ENCODE measurements at regions not wholly inside any gene's neighbourhood (a gene's known extent, or its start where the extent isn't known, plus 50 kb on each side); places are given as distances from the start of the nearest gene placed in this dataset.

DNA sequence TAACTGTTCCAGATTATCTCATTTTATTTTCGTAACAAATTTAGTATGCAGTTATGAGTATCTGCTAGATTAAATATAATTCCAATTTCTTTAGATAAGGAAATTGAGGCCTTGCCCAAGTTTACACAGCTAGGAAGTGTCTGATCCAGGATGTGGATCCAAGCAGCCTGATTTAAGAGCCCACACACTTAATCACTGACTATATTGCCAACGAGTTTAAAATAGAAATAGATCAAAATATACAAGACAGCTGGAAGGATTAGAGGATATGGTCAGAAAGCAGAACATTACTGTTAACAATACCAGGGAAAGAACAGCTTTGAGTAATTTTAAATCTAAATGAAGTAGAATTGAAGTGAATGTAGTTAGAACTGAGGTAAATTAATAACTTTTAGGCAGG, 215.2 kb downstream of the C3orf38 start:
- H3K27ac ChIP-seq (ENCODE audit: low read depth, low read length) = no peak overlapping the region
- WGBS, 3 donors = 37 to 44% (median 38%) methylated on average over 2 of the region's 2 CpGs

- 78 to 95% (median 80%) methylated on average over 1 of the region's 1 CpG for WGBS, 3 donors
These were observed 219.6 kb downstream of the C3orf38 start for GRCh38 chr3:88369337-88369736.

DNA sequence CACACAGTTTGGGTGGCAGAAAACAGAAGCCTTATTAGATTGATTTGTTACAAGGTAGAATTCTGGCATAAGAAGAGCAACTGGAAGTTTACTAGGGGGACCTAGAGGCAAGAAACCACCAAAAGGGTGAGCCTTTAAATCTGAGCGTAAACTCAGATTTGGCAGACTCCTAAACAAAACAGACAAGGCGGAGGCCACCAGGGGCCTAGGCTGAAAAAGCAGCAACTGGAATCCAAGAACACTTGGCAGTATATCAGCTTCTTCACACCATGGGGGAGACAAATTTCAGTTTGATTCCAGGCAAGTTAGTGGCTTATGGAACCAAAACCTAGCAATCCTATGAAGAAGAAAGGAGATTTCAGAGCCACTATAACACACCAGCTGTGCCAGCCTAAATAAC, 220.0 kb downstream of the C3orf38 start:
- WGBS, 3 donors = 74 to 90% (median 81%) methylated on average over 2 of the region's 2 CpGs
- no peak overlapping the region for H3K27ac ChIP-seq (ENCODE audit: low read depth, low read length)

More at GRCh38 chr3:88369337-88369736, 219.6 kb downstream of the C3orf38 start:
- no peak overlapping the region for H3K27ac ChIP-seq (ENCODE audit: low read depth, low read length)

DNA sequence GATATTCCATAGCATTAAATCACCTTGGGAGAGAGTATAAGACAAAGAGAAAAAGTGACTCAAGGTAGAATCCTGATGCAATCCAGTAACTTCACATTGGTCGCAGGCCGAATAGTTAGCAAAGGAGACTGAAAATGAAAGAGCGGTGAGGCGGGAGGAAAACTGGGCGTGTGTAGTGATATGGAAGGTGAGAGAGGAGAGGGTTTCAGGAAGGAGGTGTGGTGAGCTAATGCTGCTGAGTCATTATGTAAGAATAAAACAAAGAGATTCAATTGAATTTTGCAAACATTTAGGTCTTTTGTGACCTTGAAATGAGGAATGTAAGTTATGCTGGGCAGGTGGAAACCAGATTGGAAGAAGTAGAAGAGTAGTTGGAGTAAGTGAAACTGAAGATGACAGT, 235.3 kb downstream of the C3orf38 start:
- no peak overlapping the region for H3K27ac ChIP-seq (ENCODE audit: low read depth, low read length)
- WGBS, 3 donors = 61 to 74% (median 66%) methylated on average over 5 of the region's 5 CpGs

DNA sequence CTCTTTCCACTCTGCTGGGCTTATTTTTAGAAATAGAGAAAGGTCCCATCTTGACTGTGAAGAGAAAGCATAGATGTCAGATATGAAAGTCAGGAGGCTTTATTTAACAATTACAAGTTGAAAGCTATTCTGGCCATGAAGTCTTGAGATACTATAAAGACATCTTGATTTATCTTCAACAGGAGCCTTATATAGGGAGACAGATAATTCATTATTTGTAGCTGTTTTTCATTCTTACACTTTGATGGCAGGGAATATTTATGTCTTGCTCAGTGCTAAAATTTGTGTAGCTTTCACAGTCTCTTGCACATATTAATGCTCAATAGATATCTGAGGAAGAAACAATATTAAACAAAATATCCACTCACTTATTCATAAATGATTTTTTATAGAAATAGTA, 248.8 kb downstream of the C3orf38 start:
- H3K27ac ChIP-seq (ENCODE audit: low read depth, low read length) = no peak overlapping the region

- no peak overlapping the region for H3K27ac ChIP-seq (ENCODE audit: low read depth, low read length)
These were observed 253.6 kb downstream of the C3orf38 start for GRCh38 chr3:88403319-88403718.

DNA sequence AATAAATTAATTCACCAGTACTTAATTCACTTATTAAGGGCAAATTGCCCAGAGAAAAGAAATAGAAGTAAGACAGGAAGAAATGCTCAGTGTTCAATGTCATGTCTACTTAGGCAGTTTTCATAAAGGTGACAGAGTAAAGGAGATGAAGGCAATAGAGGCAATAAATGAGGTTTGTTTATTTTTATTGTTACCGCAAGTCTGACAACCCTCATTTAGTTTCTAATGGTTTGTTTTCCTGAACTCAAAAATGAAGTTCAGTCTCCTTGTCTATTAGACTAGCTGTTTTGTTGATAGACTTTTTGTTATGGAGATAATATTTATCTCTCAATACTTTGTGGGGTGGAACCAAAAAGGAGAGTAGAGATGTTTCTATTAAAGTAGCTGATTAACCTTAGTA, 258.3 kb downstream of the C3orf38 start:
- WGBS, 3 donors = 89 to 96% (median 95%) methylated on average over 1 of the region's 1 CpG
- no peak overlapping the region for H3K27ac ChIP-seq (ENCODE audit: low read depth, low read length)

- 59 to 72% (median 71%) methylated on average over 5 of the region's 5 CpGs for WGBS, 3 donors
- H3K27ac ChIP-seq (ENCODE audit: low read depth, low read length) = no peak overlapping the region
These were observed 259.2 kb downstream of the C3orf38 start for GRCh38 chr3:88408935-88409334.

DNA sequence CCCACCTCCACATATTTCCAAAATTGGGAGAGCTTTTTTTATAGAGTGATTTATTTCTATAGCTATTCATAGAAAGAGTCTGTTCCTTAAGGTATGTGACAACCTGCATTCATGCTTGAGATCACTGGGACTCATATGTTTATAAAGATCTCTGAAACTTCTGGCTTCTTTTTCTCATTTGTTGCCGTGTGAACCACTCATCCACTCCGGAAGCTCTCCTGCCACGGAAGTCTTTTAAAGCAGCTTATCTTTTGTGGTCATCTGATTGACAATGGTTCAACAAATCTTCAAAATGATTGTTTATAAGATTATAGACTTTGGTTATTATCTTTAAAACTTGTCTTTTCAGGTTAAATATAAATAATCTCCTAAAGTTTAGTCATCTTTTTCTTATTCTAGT, 260.5 kb downstream of the C3orf38 start:
- H3K27ac ChIP-seq (ENCODE audit: low read depth, low read length) = no peak overlapping the region
- 24 to 44% (median 36%) methylated on average over 3 of the region's 3 CpGs for WGBS, 3 donors

DNA sequence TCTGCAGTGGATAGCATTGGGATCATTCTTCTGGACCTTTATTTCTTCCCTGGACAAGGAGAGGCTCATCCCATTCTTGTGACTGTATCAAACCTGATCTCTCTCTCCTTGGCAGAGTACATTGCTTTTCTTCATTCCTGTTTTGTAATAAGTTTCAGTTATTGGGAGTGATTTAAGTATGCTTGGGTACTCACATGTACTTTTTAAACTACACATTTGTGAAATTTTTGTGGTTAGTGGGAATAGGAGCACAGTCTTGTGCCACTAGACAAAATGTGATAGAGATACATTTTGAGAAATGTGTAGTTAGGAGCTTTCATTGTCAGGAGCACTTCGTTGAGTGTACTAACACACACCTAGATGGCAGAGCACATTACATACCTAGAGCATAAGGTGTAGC, 262.6 kb downstream of the C3orf38 start:
- WGBS, 3 donors = 50 to 76% (median 73%) methylated on average over 1 of the region's 1 CpG
- H3K27ac ChIP-seq (ENCODE audit: low read depth, low read length) = no peak overlapping the region

DNA sequence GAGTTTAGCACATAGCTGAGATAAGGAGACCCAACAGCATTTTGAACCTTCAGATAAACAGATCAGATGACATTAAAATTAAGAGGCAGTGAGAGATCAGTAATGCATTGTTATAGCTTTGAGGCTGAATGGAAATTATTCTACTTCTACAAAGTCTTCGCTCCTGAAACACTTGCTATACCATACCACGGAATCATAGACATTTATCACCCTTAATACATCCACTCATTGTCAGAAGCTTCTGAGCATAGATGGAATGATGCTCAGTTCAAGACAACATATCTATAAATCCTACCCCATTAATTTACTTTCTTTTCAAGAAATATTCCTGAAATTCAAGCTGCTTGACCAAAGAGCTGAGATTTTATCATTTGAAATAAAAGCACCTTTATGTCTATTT, 266.7 kb downstream of the C3orf38 start:
- no peak overlapping the region for H3K27ac ChIP-seq (ENCODE audit: low read depth, low read length)
- WGBS, 3 donors = 72 to 90% (median 83%) methylated on average over 2 of the region's 2 CpGs

- WGBS, 3 donors = 76 to 91% (median 91%) methylated on average over 6 of the region's 6 CpGs
- no peak overlapping the region for H3K27ac ChIP-seq (ENCODE audit: low read depth, low read length)
These were observed 268.5 kb downstream of the C3orf38 start for GRCh38 chr3:88418219-88418618.

DNA sequence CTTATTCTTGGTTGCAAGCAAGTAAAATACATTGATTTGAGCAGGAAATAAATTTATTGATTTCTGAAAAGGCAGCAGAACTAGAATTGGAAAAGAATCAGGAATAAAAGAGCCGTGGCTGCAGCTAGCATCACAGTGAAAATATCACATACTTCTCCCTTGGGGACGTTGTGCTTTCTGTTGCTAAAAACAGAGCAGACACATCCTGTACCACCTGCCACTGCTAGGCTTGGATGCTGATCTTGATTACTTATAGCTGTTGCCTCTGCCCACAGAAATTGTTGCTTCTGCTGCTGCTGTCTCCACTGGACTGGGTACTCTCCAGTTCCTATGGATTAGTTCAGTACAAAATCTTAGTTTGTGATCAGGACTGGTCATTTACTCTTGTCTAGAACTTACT, 283.8 kb downstream of the C3orf38 start:
- WGBS, 3 donors = 24 to 33% (median 31%) methylated on average over 2 of the region's 2 CpGs
- H3K27ac ChIP-seq (ENCODE audit: low read depth, low read length) = no peak overlapping the region

DNA sequence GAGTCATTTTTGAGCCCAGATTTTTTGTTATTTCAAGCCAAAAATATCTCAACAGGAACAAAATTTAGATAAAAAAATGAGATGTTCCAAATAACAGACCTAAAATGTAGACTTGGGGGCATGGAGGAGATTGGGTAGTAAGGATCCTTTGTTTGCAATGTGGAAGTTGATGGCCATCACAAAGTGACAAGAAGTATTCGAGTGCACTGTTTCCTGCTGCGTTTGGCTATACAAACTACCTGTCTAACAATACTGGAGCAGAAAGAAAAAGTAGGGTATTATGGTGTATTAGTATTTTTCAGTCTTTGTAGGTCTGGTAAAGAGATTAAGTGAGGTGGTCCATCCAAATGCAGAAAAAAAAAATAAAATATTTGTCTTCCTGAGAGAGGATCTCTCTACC, 284.2 kb downstream of the C3orf38 start:
- 63 to 77% (median 70%) methylated on average over 2 of the region's 2 CpGs for WGBS, 3 donors
- no peak overlapping the region for H3K27ac ChIP-seq (ENCODE audit: low read depth, low read length)

DNA sequence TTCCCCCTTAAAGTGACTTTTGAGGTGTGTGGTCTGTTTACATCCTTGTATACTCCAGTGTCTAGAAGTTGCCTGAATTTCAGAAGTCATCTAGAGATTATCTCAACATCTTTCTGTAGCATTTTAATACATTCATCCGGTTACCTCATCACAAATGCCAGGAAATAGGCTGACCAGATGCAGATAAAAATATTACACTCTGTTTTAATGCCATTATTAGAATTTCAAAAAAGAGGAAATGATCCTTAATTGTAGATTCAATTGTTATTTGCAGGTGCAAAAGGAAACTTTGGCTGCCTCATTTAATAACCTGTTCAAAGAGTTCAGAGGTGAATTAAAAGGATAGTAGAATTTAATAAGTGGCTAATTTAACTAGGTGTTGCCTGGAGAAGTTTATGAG, 290.9 kb downstream of the C3orf38 start:
- 40 to 60% (median 42%) methylated on average over 1 of the region's 1 CpG for WGBS, 3 donors
- no peak overlapping the region for H3K27ac ChIP-seq (ENCODE audit: low read depth, low read length)

DNA sequence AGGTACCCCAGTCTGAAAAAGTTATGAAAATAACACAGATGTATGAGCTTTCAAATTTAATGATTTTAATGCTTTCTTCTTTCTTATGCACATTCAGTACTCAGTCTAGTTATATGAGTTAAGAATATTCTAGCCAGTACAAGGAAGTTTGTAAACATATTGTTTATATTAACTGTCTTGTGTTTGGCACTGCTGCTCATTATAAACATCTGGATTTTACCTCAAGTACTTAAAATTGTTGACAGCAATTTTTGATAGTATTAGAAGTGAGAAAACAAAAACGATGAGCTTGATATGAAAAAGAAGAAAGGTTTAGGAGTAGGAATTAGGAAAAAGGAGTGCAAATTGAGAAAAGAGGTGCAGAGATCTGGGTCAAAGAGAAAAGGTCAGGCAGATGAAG, 293.3 kb downstream of the C3orf38 start:
- 33 to 51% (median 50%) methylated on average over 1 of the region's 1 CpG for WGBS, 3 donors
- no peak overlapping the region for H3K27ac ChIP-seq (ENCODE audit: low read depth, low read length)

GRCh38 chr3:88444251-88444650, 294.5 kb downstream of the C3orf38 start:
- no peak overlapping the region for H3K27ac ChIP-seq (ENCODE audit: low read depth, low read length)
- WGBS, 3 donors = 50 to 69% (median 64%) methylated on average over 1 of the region's 1 CpG

GRCh38 chr3:88452228-88452627, 302.5 kb downstream of the C3orf38 start:
- no peak overlapping the region for H3K27ac ChIP-seq (ENCODE audit: low read depth, low read length)
- WGBS, 3 donors = 79 to 93% (median 90%) methylated on average over 4 of the region's 4 CpGs

- H3K27ac ChIP-seq (ENCODE audit: low read depth, low read length) = no peak overlapping the region
These were observed 310.6 kb downstream of the C3orf38 start for GRCh38 chr3:88460369-88460768.

DNA sequence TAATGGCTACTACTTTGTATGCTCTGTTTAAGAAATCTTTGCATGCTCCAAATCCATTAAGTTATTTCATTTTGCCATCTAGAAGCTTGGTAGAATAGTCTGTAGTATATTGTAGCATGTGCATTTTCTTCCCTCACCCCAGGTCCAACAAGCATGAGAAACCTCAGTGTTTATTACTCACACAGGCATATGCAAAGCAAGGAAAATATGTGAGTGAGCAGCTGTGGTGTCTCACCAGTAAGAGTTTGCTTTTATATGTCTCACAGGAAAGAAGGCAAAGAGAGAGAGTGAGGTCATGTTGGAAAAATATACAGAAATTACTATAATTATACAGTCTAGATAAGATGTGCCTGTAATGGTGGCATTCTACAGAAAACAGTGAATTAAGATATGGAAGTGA, 312.5 kb downstream of the C3orf38 start:
- H3K27ac ChIP-seq (ENCODE audit: low read depth, low read length) = no peak overlapping the region

More at GRCh38 chr3:88460369-88460768, 310.6 kb downstream of the C3orf38 start:
- 74 to 89% (median 84%) methylated on average over 3 of the region's 3 CpGs for WGBS, 3 donors

DNA sequence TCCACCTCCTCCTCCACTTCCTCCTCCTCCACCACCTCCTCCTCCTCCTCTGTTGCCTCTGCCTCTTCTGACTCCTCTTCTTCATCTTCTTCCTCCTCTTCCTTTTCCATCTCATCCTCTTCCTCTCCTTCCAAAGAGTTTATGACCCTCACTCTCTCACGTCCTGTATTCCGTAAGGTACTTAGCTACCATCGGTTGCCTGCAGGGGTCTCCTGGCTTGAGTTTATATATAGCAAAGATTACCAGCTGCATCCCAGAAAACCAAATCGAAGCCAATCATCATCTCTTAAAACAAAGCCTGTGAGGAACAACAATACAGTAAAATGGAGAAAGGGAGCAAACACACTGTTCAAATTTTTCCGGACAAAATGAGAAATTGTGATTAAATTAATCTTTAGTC, 317.4 kb downstream of the C3orf38 start:
- 78 to 89% (median 82%) methylated on average over 5 of the region's 5 CpGs for WGBS, 3 donors
- no peak overlapping the region for H3K27ac ChIP-seq (ENCODE audit: low read depth, low read length)

All from adipose tissue (tissue), 3 donors.